RWPE1 (cell line): ENCODE measurements at regions not wholly inside any gene's neighbourhood (a gene's known extent, or its start where the extent isn't known, plus 50 kb on each side); places are given as distances from the start of the nearest gene placed in this dataset.

ENCODE experiments used
- CTCF ChIA-PET: fragments of 350-600 bp; sonication (Branson Sonifier 250); formaldehyde crosslinking; extraction: SDS; loops from one replicate; lab custom pipeline; 2021; lab: Yijun Ruan, JAX
- POLR2A ChIA-PET: fragments of 400-600 bp; formaldehyde crosslinking; extraction: SDS; loops from one replicate; lab custom pipeline; 2020; ENCODE audit warnings: antibody characterized with exemption; ENCODE audit not compliant: low non-redundant PET; lab: Yijun Ruan, JAX
- DNase-seq: peaks from one replicate; pipeline ENCODE4 v3.0.0; 2012; ENCODE audit warnings: low spot score
- H3K27ac ChIP-seq: fragments of 450-650 bp; 2 replicates; pipeline ENCODE4 v1.5.1; 2017
- CTCF ChIP-seq: fragments of 450-650 bp; conservative IDR thresholded peaks from 2 replicates; pipeline ENCODE4 v1.5.1; 2017; ENCODE audit warnings: low read depth, mild to moderate bottlenecking

GRCh38 chr11:20256925-20257324 is 96.7 kb upstream of the DBX1 start:
- ChIA-PET CTCF (no interaction called here), POLR2A (no interaction called here)
- H3K27ac ChIP-seq: no peak overlapping the region
- TF ChIP-seq CTCF: no peak
- DNase-seq: no peak

- ChIA-PET POLR2A (no interaction called here), CTCF (no interaction called here)
- no peak for TF ChIP-seq CTCF
- H3K27ac ChIP-seq: no peak overlapping the region
- DNase-seq: no peak
Observed at GRCh38 chr11:20253796-20254195, 93.5 kb upstream of the DBX1 start.

- ChIA-PET POLR2A (no interaction called here), CTCF (interaction anchor here (0.7 kb wide), 1 partner anchor 8 kb away, joined by 3 read pairs; no protein-coding TSS in a partner anchor)
- no peak overlapping the region for H3K27ac ChIP-seq
- TF ChIP-seq CTCF: no peak
- DNase-seq: no peak
Observed at GRCh38 chr11:20251496-20251895, 91.2 kb upstream of the DBX1 start.

GRCh38 chr11:20250644-20251247 is 90.5 kb upstream of the DBX1 start:
- no peak overlapping the region for H3K27ac ChIP-seq
- ChIA-PET POLR2A (no interaction called here), CTCF (interaction anchor here (0.7 kb wide), 1 partner anchor 8 kb away, joined by 3 read pairs; no protein-coding TSS in a partner anchor)
- no peak for TF ChIP-seq CTCF
- DNase-seq: no peak

GRCh38 chr11:20249796-20250195 is 89.5 kb upstream of the DBX1 start:
- CTCF ChIA-PET: interaction anchor here (0.9 kb wide), 1 partner anchor 104 kb away, joined by 3 read pairs; no protein-coding TSS in a partner anchor
- H3K27ac ChIP-seq: no peak overlapping the region
- no peak for DNase-seq
- POLR2A ChIA-PET: no interaction called here
- TF ChIP-seq CTCF: no peak

GRCh38 chr11:20249378-20249777 is 89.1 kb upstream of the DBX1 start:
- CTCF ChIA-PET: interaction anchor here (0.9 kb wide), 1 partner anchor 105 kb away, joined by 3 read pairs; no protein-coding TSS in a partner anchor
- no peak overlapping the region for H3K27ac ChIP-seq
- no peak for TF ChIP-seq CTCF
- POLR2A ChIA-PET: no interaction called here
- no peak for DNase-seq
